Stimulated activated naive B cell treated with anti-CD40 and anti-IgM and Interleukin-4, amounts not matched to agents 10 μg/mL and 1 μg/mL and 100 μg/mL, for 72 hours (primary cell): ENCODE measurements at regions not wholly inside any gene's neighbourhood (a gene's known extent, or its start where the extent isn't known, plus 50 kb on each side); places are given as distances from the start of the nearest gene placed in this dataset.
"Not testable (repeated sequence)": the region's sequence is repeated elsewhere in the genome, so short reads cannot be mapped to it uniquely, and the experiment has no call there.

Source experiments
- ATAC-seq, 2 donors: fragments of 150-1000 bp; cut with Tn5 transposase; replicated peaks; 2 replicates each; pipeline ENCODE4 v1.10.0; 2021; ENCODE audit warnings: moderate library complexity in 1 of 2
- DNase-seq: peaks from one replicate; pipeline ENCODE4 v3.0.0; 2021
- H3K27ac Mint-ChIP-seq: one replicate; pipeline ENCODE4 v1.8.0; 2022; ENCODE audit warnings: mild to moderate bottlenecking, mixed read lengths
- H3K27me3 Mint-ChIP-seq, 2 donors: one replicate each; pipeline ENCODE4 v1.8.0; 2022; ENCODE audit warnings: mixed read lengths in 2 of 2
- H3K36me3 Mint-ChIP-seq, 2 donors: one replicate each; pipeline ENCODE4 v1.8.0; 2022; ENCODE audit warnings: mixed read lengths in 2 of 2, mild to moderate bottlenecking in 1 of 2
- H3K4me1 Mint-ChIP-seq, 2 donors: one replicate each; pipeline ENCODE4 v1.8.0; 2022; ENCODE audit warnings: mixed read lengths in 2 of 2, mild to moderate bottlenecking in 1 of 2
- H3K4me3 Mint-ChIP-seq, 2 donors: one replicate each; pipeline ENCODE4 v1.8.0; 2022; ENCODE audit warnings: mild to moderate bottlenecking in 2 of 2, mixed read lengths in 2 of 2, moderate library complexity in 1 of 2
- H3K9me3 Mint-ChIP-seq, 2 donors: one replicate each; pipeline ENCODE4 v1.8.0; 2022; ENCODE audit warnings: mixed read lengths in 2 of 2, mild to moderate bottlenecking in 1 of 2

DNA sequence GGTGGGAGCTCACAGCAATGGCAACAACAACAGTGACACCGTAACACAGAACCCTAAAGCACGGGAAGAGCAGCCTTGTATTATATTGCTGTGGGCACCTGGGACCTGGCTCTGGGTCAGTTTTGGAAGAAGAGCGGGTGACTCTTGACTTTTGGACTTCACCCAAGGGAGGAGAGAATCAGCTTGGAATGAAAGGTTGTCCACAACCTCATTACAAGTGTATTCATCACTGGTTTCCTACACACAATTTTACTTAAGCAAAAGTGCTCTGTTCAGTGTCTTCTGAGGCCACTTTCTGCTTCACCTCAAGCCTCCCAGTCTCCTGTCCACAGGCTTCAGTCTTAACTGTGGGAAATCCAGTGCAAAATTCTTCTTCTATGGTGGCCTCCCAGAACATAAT, 263.8 kb downstream of the KCNE4 start:
- no peaks in the 10 kb centered on the region for H3K4me1 Mint-ChIP-seq

DNA sequence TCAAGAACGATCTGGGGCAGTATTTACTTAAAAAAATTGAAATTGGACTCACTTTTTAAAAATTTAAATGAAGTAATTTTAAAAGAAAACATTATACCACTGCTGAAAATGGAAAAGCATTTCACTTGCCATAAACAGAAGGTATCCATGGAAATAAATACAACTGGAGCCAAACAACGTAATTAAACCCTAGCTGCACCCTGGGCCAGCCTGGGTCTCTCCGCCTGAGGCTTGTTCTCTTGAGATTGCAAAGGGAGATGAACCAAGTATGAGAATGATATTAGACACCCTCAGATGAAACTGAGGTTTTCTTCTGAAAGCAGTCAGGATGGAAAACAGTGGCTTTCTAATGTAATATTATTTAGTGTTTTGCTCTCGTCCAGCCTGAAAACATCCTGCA, 264.4 kb downstream of the KCNE4 start:
- H3K4me1 Mint-ChIP-seq: no peaks in the 10 kb centered on the region
- no peak for ATAC-seq
- DNase-seq: no peak
- H3K9me3 Mint-ChIP-seq: no peaks in the 10 kb centered on the region
- no peaks in the 10 kb centered on the region for H3K27me3 Mint-ChIP-seq
- H3K4me3 Mint-ChIP-seq: no peak overlapping the region
- H3K36me3 Mint-ChIP-seq: no peaks in the 10 kb centered on the region
- no peak overlapping the region for H3K27ac Mint-ChIP-seq

More for the DNA sequence above, 263.8 kb downstream of the KCNE4 start:
- Mint-ChIP-seq H3K27ac (no peak overlapping the region), H3K9me3 (peaks cover 0 to 1% of the 10 kb centered on the region in 2 donors), H3K4me3 (no peak overlapping the region), H3K27me3 (no peaks in the 10 kb centered on the region), H3K36me3 (no peaks in the 10 kb centered on the region)
- DNase-seq: no peak
- ATAC-seq: no peak

DNA sequence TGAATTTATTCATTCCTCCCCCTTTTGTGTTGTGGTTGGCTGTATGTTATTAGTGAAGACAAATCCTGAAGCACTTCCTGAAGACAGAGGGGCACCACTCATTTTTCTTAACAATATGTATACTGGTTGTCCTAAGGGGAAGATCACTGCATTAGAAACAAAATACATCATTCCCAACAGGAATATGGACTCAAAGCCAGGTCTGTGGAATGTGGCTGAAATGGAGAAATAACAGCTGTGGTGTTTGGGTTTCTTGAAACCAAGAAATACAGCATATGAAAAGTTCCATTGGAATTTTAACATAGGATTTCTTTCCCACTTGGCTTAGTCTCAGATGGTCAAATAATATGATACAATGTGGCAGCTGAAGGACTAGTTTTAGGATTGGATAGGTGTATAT, 267.6 kb downstream of the KCNE4 start:
- no peaks in the 10 kb centered on the region for H3K36me3 Mint-ChIP-seq
- DNase-seq: no peak
- H3K4me1 Mint-ChIP-seq: no peaks in the 10 kb centered on the region
- no peak for ATAC-seq
- H3K27me3 Mint-ChIP-seq: no peaks in the 10 kb centered on the region
- no peaks in the 10 kb centered on the region for H3K9me3 Mint-ChIP-seq
- no peak overlapping the region for H3K4me3 Mint-ChIP-seq
- no peak overlapping the region for H3K27ac Mint-ChIP-seq

- Mint-ChIP-seq H3K27me3 (no peaks in the 10 kb centered on the region), H3K36me3 (no peaks in the 10 kb centered on the region), H3K27ac (no peak overlapping the region), H3K4me3 (no peak overlapping the region), H3K9me3 (peaks cover 0 to 2% of the 10 kb centered on the region in 2 donors), H3K4me1 (no peaks in the 10 kb centered on the region)
- ATAC-seq (no peak), DNase-seq (no peak)
Observed at GRCh38 chr2:223324402-223324801, 272.4 kb downstream of the KCNE4 start.

DNA sequence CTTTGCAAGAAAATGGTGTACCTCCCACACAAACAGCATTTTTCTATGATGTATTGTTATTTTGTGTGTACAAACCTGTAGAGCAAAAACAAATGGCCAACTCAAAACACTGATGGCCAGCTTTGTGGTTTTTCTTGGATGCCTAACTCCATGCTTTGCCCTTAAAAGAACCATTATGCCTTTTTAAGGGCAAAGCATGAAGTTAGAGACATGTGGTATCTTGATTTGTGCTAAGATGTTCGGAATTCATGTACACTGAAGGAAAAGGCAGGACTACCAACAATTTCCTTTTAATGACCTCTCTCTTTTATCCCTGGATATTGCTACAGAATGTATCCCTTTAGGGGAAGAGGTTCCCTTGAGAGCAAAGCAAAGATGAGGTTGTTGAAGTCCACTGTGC, 273.6 kb downstream of the SCG2 start:
- no peak for DNase-seq
- no peak overlapping the region for H3K27ac Mint-ChIP-seq
- no peaks in the 10 kb centered on the region for H3K36me3 Mint-ChIP-seq
- H3K4me1 Mint-ChIP-seq: no peaks in the 10 kb centered on the region
- H3K27me3 Mint-ChIP-seq: no peaks in the 10 kb centered on the region
- peaks cover 2 to 4% of the 10 kb centered on the region in 2 donors for H3K9me3 Mint-ChIP-seq
- H3K4me3 Mint-ChIP-seq: no peak overlapping the region
- no peak for ATAC-seq

GRCh38 chr2:223330747-223331146, 271.4 kb downstream of the SCG2 start:
- not testable (repeated sequence) for H3K4me1 Mint-ChIP-seq, H3K27ac Mint-ChIP-seq, H3K4me3 Mint-ChIP-seq, H3K27me3 Mint-ChIP-seq, H3K36me3 Mint-ChIP-seq, H3K9me3 Mint-ChIP-seq, DNase-seq, ATAC-seq

- Mint-ChIP-seq H3K36me3 (no peaks in the 10 kb centered on the region), H3K4me1 (no peaks in the 10 kb centered on the region), H3K27ac (no peak overlapping the region), H3K9me3 (peaks cover 5% of the 10 kb centered on the region in 2 donors), H3K27me3 (no peaks in the 10 kb centered on the region), H3K4me3 (no peak overlapping the region)
- DNase-seq (no peak), ATAC-seq (no peak)
Observed at GRCh38 chr2:223338016-223338415, 264.1 kb downstream of the SCG2 start.

GRCh38 chr2:223357076-223357475, 245.1 kb downstream of the SCG2 start:
- H3K4me3 Mint-ChIP-seq: no peak overlapping the region
- no peak overlapping the region for H3K27ac Mint-ChIP-seq
- no peaks in the 10 kb centered on the region for H3K27me3 Mint-ChIP-seq
- DNase-seq: no peak
- H3K4me1 Mint-ChIP-seq: no peaks in the 10 kb centered on the region
- ATAC-seq: no peak
- no peaks in the 10 kb centered on the region for H3K36me3 Mint-ChIP-seq
- H3K9me3 Mint-ChIP-seq: peaks cover 3 to 5% of the 10 kb centered on the region in 2 donors

DNA sequence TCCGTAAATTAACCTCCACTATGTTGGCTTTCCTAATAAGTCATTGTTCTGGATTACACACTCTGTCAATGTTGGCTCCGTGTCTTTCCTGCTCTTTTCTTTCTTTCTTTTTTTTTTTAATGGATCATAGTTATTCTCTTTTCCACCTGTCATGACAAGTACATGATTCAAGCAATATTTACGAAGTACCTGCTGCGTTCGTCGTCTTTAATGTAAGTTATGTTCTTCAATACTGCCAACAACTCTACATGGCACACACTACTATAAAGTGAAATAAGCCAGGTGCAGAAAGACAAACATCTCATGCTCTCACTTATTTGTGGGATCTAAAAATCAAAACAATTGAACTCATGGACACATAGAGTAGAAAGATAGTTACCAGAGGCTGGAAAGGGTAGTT, 239.1 kb downstream of the SCG2 start:
- no peak overlapping the region for H3K27ac Mint-ChIP-seq
- no peak overlapping the region for H3K4me3 Mint-ChIP-seq
- H3K4me1 Mint-ChIP-seq: no peaks in the 10 kb centered on the region
- ATAC-seq: no peak
- peaks cover 0 to 4% of the 10 kb centered on the region in 2 donors for H3K9me3 Mint-ChIP-seq
- no peaks in the 10 kb centered on the region for H3K36me3 Mint-ChIP-seq
- no peaks in the 10 kb centered on the region for H3K27me3 Mint-ChIP-seq
- DNase-seq: no peak

- ATAC-seq (no peak), DNase-seq (no peak)
- H3K9me3 Mint-ChIP-seq: peaks cover 0 to 2% of the 10 kb centered on the region in 2 donors
- no peak overlapping the region for H3K27ac Mint-ChIP-seq
- no peaks in the 10 kb centered on the region for H3K36me3 Mint-ChIP-seq
- H3K27me3 Mint-ChIP-seq: no peaks in the 10 kb centered on the region
- H3K4me1 Mint-ChIP-seq: no peaks in the 10 kb centered on the region
- no peak overlapping the region for H3K4me3 Mint-ChIP-seq
Observed at GRCh38 chr2:223365158-223365679, 236.9 kb downstream of the SCG2 start.

- H3K27ac Mint-ChIP-seq: no peak overlapping the region
- ATAC-seq: no peak
- H3K27me3 Mint-ChIP-seq: no peaks in the 10 kb centered on the region
Observed at GRCh38 chr2:223366566-223366965, 235.6 kb downstream of the SCG2 start.

DNA sequence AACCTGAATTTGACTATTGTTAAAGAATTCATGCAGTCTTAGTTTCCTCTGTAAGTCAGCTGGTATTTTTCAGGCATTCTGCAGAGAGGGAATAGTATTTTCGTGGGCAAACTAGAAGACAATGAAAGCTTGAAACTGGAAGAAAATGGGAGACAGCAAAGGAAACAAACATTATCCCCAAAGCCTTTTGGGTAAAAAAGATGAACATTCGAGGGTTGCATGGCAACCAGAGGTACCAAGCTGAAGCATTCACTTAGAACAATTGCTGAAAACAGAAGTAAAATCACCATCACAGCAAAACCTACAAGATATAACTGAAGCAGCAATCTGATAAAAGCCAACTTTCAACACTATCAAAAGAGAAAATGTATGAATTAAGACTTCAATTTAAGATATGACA, 233.7 kb downstream of the SCG2 start:
- ATAC-seq (no peak), DNase-seq (no peak)
- Mint-ChIP-seq H3K4me3 (no peak overlapping the region), H3K4me1 (no peaks in the 10 kb centered on the region), H3K36me3 (no peaks in the 10 kb centered on the region), H3K27me3 (no peaks in the 10 kb centered on the region), H3K9me3 (no peaks in the 10 kb centered on the region), H3K27ac (no peak overlapping the region)

More at GRCh38 chr2:223366566-223366965, 235.6 kb downstream of the SCG2 start:
- Mint-ChIP-seq H3K4me3 (no peak overlapping the region), H3K36me3 (no peaks in the 10 kb centered on the region), H3K4me1 (no peaks in the 10 kb centered on the region), H3K9me3 (no peaks in the 10 kb centered on the region)
- DNase-seq: no peak

DNA sequence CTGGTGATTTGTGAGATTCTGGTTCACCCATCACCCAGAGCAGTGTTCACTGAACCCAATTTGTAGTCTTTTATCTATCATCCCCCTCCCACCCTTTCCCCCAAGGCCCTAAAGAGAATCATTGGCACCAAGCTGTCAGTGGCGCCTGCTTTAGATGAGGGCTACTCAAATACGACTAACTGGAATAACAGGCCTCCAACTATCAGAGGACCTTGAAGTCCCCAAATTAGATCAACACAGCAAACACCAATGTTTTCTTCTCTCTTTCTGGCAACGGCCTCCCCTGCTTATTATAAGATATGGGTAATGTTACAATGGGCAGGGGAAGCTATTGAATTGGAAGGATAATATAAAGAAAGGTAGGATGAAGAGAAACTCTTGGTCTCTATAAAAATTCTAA, 232.3 kb downstream of the SCG2 start:
- Mint-ChIP-seq H3K27me3 (no peaks in the 10 kb centered on the region), H3K4me1 (no peaks in the 10 kb centered on the region), H3K4me3 (no peak overlapping the region), H3K27ac (no peak overlapping the region), H3K36me3 (no peaks in the 10 kb centered on the region), H3K9me3 (no peaks in the 10 kb centered on the region)
- DNase-seq: no peak
- no peak for ATAC-seq

DNA sequence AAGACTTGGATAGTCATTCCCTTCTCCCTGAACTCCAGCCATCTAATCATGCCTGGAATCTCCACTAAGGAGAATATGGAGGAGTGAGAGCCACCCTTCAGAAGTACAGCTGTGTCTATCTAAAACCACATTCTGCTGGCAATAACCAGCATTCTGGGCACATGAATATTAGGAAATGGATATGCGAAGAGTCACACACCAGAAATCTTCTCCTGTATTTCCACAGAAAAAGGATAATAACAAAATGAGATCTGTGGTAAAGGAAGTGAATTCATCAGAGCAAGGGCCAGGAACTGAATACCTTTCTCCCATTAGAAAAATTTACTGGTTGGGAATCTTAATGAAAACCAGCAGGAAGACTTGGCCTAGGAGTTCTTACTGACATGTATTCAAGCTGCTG, 218.8 kb downstream of the SCG2 start:
- DNase-seq (no peak), ATAC-seq (no peak)
- H3K4me3 Mint-ChIP-seq: no peak overlapping the region
- no peaks in the 10 kb centered on the region for H3K4me1 Mint-ChIP-seq
- no peaks in the 10 kb centered on the region for H3K36me3 Mint-ChIP-seq
- H3K27me3 Mint-ChIP-seq: no peaks in the 10 kb centered on the region
- H3K27ac Mint-ChIP-seq: no peak overlapping the region
- no peaks in the 10 kb centered on the region for H3K9me3 Mint-ChIP-seq

DNA sequence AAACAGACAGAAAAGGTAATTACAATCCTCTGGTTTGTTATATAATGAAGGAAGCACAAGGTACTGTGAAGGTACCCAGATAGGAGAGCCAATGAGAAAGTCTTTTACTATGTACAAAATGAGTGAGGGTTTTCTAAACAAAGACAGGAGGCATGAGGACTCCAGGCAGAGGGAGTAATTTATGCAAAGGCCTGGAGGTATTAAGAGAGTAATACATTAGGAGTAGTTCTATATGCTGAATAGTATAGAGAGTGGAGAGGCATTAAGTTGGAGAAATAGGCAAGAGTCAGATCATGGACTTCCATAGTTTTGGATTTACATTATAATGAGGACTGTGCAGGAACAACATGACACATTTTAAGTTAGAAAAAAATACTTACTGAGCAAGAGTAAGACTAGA, 216.0 kb downstream of the SCG2 start:
- no peak for ATAC-seq
- DNase-seq: no peak
- Mint-ChIP-seq H3K4me3 (no peak overlapping the region), H3K9me3 (peaks cover 0 to 2% of the 10 kb centered on the region in 2 donors), H3K27ac (no peak overlapping the region), H3K4me1 (no peaks in the 10 kb centered on the region), H3K27me3 (no peaks in the 10 kb centered on the region), H3K36me3 (no peaks in the 10 kb centered on the region)

GRCh38 chr2:223386984-223387383, 215.2 kb downstream of the SCG2 start:
- Mint-ChIP-seq H3K27me3 (no peaks in the 10 kb centered on the region), H3K36me3 (no peaks in the 10 kb centered on the region), H3K9me3 (peaks cover 0 to 2% of the 10 kb centered on the region in 2 donors), H3K27ac (no peak overlapping the region), H3K4me3 (no peak overlapping the region), H3K4me1 (no peaks in the 10 kb centered on the region)
- DNase-seq: no peak
- ATAC-seq: no peak
